ENCODE measurements at regions not wholly inside any gene's neighbourhood (a gene's known extent, or its start where the extent isn't known, plus 50 kb on each side); places are given as distances from the start of the nearest gene placed in this dataset.
"Not testable (repeated sequence)": the region's sequence is repeated elsewhere in the genome, so short reads cannot be mapped to it uniquely, and the experiment has no call there.

GRCh38 chr3:21989341-21990042 is 238.5 kb upstream of the ZNF385D start:
- no peak overlapping the region for H3K4me3 ChIP-seq (ENCODE audit: insufficient read depth, low read depth, low read length)
- no peaks in the 10 kb centered on the region for H3K27me3 ChIP-seq (ENCODE audit: control insufficient read depth, insufficient read depth, low read length)
- H3K36me3 ChIP-seq (replicated peaks; ENCODE audit: control insufficient read depth, insufficient read depth, low read length), result no peaks in the 10 kb centered on the region
- DNase-seq, result no peak

GRCh38 chr3:21991061-21991460 is 240.1 kb upstream of the ZNF385D start:
- Histone ChIP-seq H3K4me3 (ENCODE audit: insufficient read depth, low read depth, low read length) (no peak overlapping the region), H3K27me3 (ENCODE audit: control insufficient read depth, insufficient read depth, low read length) (no peaks in the 10 kb centered on the region)

GRCh38 chr3:21995079-21995607 is 244.1 kb upstream of the ZNF385D start:
- DNase-seq, result no peak
- Histone ChIP-seq H3K27me3 (ENCODE audit: control insufficient read depth, insufficient read depth, low read length) (no peaks in the 10 kb centered on the region), H3K36me3 (replicated peaks; ENCODE audit: control insufficient read depth, insufficient read depth, low read length) (no peaks in the 10 kb centered on the region), H3K4me3 (ENCODE audit: insufficient read depth, low read depth, low read length) (no peak overlapping the region)

More at GRCh38 chr3:21991061-21991460, 240.1 kb upstream of the ZNF385D start:
- H3K36me3 ChIP-seq (replicated peaks; ENCODE audit: control insufficient read depth, insufficient read depth, low read length), result no peaks in the 10 kb centered on the region
- DNase-seq, result no peak

GRCh38 chr3:22007368-22007767 is 256.4 kb upstream of the ZNF385D start:
- Histone ChIP-seq H3K36me3 (replicated peaks; ENCODE audit: control insufficient read depth, insufficient read depth, low read length) (no peaks in the 10 kb centered on the region), H3K27me3 (ENCODE audit: control insufficient read depth, insufficient read depth, low read length) (no peaks in the 10 kb centered on the region), H3K4me3 (ENCODE audit: insufficient read depth, low read depth, low read length) (no peak overlapping the region)
- no peak for DNase-seq

GRCh38 chr3:22010997-22011396 is 260.0 kb upstream of the ZNF385D start:
- DNase-seq, result no peak
- Histone ChIP-seq H3K4me3 (ENCODE audit: insufficient read depth, low read depth, low read length) (no peak overlapping the region), H3K36me3 (replicated peaks; ENCODE audit: control insufficient read depth, insufficient read depth, low read length) (no peaks in the 10 kb centered on the region), H3K27me3 (ENCODE audit: control insufficient read depth, insufficient read depth, low read length) (no peaks in the 10 kb centered on the region)

- H3K4me3 ChIP-seq (ENCODE audit: insufficient read depth, low read depth, low read length), result no peak overlapping the region
- H3K36me3 ChIP-seq (replicated peaks; ENCODE audit: control insufficient read depth, insufficient read depth, low read length), result no peaks in the 10 kb centered on the region
- DNase-seq, result no peak
- no peaks in the 10 kb centered on the region for H3K27me3 ChIP-seq (ENCODE audit: control insufficient read depth, insufficient read depth, low read length)
Observed at GRCh38 chr3:22012471-22012870, 261.5 kb upstream of the ZNF385D start.

- no peak for DNase-seq
- Histone ChIP-seq H3K4me3 (ENCODE audit: insufficient read depth, low read depth, low read length) (no peak overlapping the region), H3K36me3 (replicated peaks; ENCODE audit: control insufficient read depth, insufficient read depth, low read length) (no peaks in the 10 kb centered on the region), H3K27me3 (ENCODE audit: control insufficient read depth, insufficient read depth, low read length) (no peaks in the 10 kb centered on the region)
Observed at GRCh38 chr3:22013641-22014040, 262.6 kb upstream of the ZNF385D start.

GRCh38 chr3:22016197-22016596 is 265.2 kb upstream of the ZNF385D start:
- no peak for DNase-seq
- Histone ChIP-seq H3K27me3 (ENCODE audit: control insufficient read depth, insufficient read depth, low read length) (no peaks in the 10 kb centered on the region), H3K36me3 (replicated peaks; ENCODE audit: control insufficient read depth, insufficient read depth, low read length) (no peaks in the 10 kb centered on the region), H3K4me3 (ENCODE audit: insufficient read depth, low read depth, low read length) (no peak overlapping the region)

- not testable (repeated sequence) for H3K4me3 ChIP-seq (ENCODE audit: insufficient read depth, low read depth, low read length); DNase-seq; H3K27me3 ChIP-seq (ENCODE audit: control insufficient read depth, insufficient read depth, low read length); H3K36me3 ChIP-seq (replicated peaks; ENCODE audit: control insufficient read depth, insufficient read depth, low read length)
Observed at GRCh38 chr3:22024638-22025037, 273.6 kb upstream of the ZNF385D start.

- no peaks in the 10 kb centered on the region for H3K27me3 ChIP-seq (ENCODE audit: control insufficient read depth, insufficient read depth, low read length)
- no peak overlapping the region for H3K4me3 ChIP-seq (ENCODE audit: insufficient read depth, low read depth, low read length)
- no peaks in the 10 kb centered on the region for H3K36me3 ChIP-seq (replicated peaks; ENCODE audit: control insufficient read depth, insufficient read depth, low read length)
- DNase-seq, result no peak
Observed at GRCh38 chr3:22029480-22029879, 278.5 kb upstream of the ZNF385D start.

- H3K36me3 ChIP-seq (replicated peaks; ENCODE audit: control insufficient read depth, insufficient read depth, low read length), result no peaks in the 10 kb centered on the region
- no peaks in the 10 kb centered on the region for H3K27me3 ChIP-seq (ENCODE audit: control insufficient read depth, insufficient read depth, low read length)
- no peak overlapping the region for H3K4me3 ChIP-seq (ENCODE audit: insufficient read depth, low read depth, low read length)
- no peak for DNase-seq
Observed at GRCh38 chr3:22039161-22039560, 288.2 kb upstream of the ZNF385D start.

- no peak for DNase-seq
- Histone ChIP-seq H3K4me3 (ENCODE audit: insufficient read depth, low read depth, low read length) (no peak overlapping the region), H3K27me3 (ENCODE audit: control insufficient read depth, insufficient read depth, low read length) (no peaks in the 10 kb centered on the region), H3K36me3 (replicated peaks; ENCODE audit: control insufficient read depth, insufficient read depth, low read length) (no peaks in the 10 kb centered on the region)
Observed at GRCh38 chr3:22040150-22040549, 289.1 kb upstream of the ZNF385D start.

- Histone ChIP-seq H3K36me3 (replicated peaks; ENCODE audit: control insufficient read depth, insufficient read depth, low read length) (no peaks in the 10 kb centered on the region), H3K27me3 (ENCODE audit: control insufficient read depth, insufficient read depth, low read length) (no peaks in the 10 kb centered on the region), H3K4me3 (ENCODE audit: insufficient read depth, low read depth, low read length) (no peak overlapping the region)
- no peak for DNase-seq
Observed at GRCh38 chr3:22045882-22046281, 294.9 kb upstream of the ZNF385D start.

- H3K4me3 ChIP-seq (ENCODE audit: insufficient read depth, low read depth, low read length), result no peak overlapping the region
- no peak for DNase-seq
- no peaks in the 10 kb centered on the region; the same call in 1 of the 2 replicates for H3K27me3 ChIP-seq (ENCODE audit: control insufficient read depth, insufficient read depth, low read length)
- no peaks in the 10 kb centered on the region for H3K36me3 ChIP-seq (replicated peaks; ENCODE audit: control insufficient read depth, insufficient read depth, low read length)
Observed at GRCh38 chr3:22063500-22063899, 312.5 kb upstream of the ZNF385D start.

GRCh38 chr3:22068619-22069018 is 317.6 kb upstream of the ZNF385D start:
- no peak overlapping the region for H3K4me3 ChIP-seq (ENCODE audit: insufficient read depth, low read depth, low read length)
- no peaks in the 10 kb centered on the region for H3K27me3 ChIP-seq (ENCODE audit: control insufficient read depth, insufficient read depth, low read length)
- H3K36me3 ChIP-seq (replicated peaks; ENCODE audit: control insufficient read depth, insufficient read depth, low read length), result no peaks in the 10 kb centered on the region
- no peak for DNase-seq

GRCh38 chr3:22088204-22088603 is 337.2 kb upstream of the ZNF385D start:
- no peak for DNase-seq
- H3K4me3 ChIP-seq (ENCODE audit: insufficient read depth, low read depth, low read length), result no peak overlapping the region
- no peaks in the 10 kb centered on the region for H3K36me3 ChIP-seq (replicated peaks; ENCODE audit: control insufficient read depth, insufficient read depth, low read length)
- H3K27me3 ChIP-seq (ENCODE audit: control insufficient read depth, insufficient read depth, low read length), result no peaks in the 10 kb centered on the region

Measured in H7 (cell line).